ENCODE measurements at regions not wholly inside any gene's neighbourhood (a gene's known extent, or its start where the extent isn't known, plus 50 kb on each side); places are given as distances from the start of the nearest gene placed in this dataset.

GRCh38 chr18:24545651-24546050 is 85.2 kb downstream of the HRH4 start:
- no peak for TF ChIP-seq CTCF (conservative IDR thresholded peaks at IDR 0.05; ENCODE audit: low read depth, low read length)
- H3K4me3 ChIP-seq (ENCODE audit: low read length): no peak overlapping the region
- no peak for DNase-seq (ENCODE audit: low read depth)

GRCh38 chr18:24546307-24546706 is 85.9 kb downstream of the HRH4 start:
- no peak for DNase-seq (ENCODE audit: low read depth)
- TF ChIP-seq CTCF (conservative IDR thresholded peaks at IDR 0.05; ENCODE audit: low read depth, low read length): no peak
- no peak overlapping the region for H3K4me3 ChIP-seq (ENCODE audit: low read length)

GRCh38 chr18:24548583-24548982 is 88.1 kb downstream of the HRH4 start:
- H3K4me3 ChIP-seq (ENCODE audit: low read length): no peak overlapping the region
- TF ChIP-seq CTCF (conservative IDR thresholded peaks at IDR 0.05; ENCODE audit: low read depth, low read length): no peak
- DNase-seq (ENCODE audit: low read depth): no peak

- DNase-seq (ENCODE audit: low read depth): no peak
- no peak for TF ChIP-seq CTCF (conservative IDR thresholded peaks at IDR 0.05; ENCODE audit: low read depth, low read length)
- H3K4me3 ChIP-seq (ENCODE audit: low read length): no peak overlapping the region
Observed at GRCh38 chr18:24552218-24552617, 91.8 kb downstream of the HRH4 start.

GRCh38 chr18:24553571-24554285 is 93.3 kb downstream of the HRH4 start:
- no peak overlapping the region for H3K4me3 ChIP-seq (ENCODE audit: low read length)
- no peak for TF ChIP-seq CTCF (conservative IDR thresholded peaks at IDR 0.05; ENCODE audit: low read depth, low read length)
- DNase-seq (ENCODE audit: low read depth): no peak

- DNase-seq (ENCODE audit: low read depth): no peak
- no peak for TF ChIP-seq CTCF (conservative IDR thresholded peaks at IDR 0.05; ENCODE audit: low read depth, low read length)
- H3K4me3 ChIP-seq (ENCODE audit: low read length): no peak overlapping the region
Observed at GRCh38 chr18:24558403-24558802, 98.0 kb downstream of the HRH4 start.

- H3K4me3 ChIP-seq (ENCODE audit: low read length): no peak overlapping the region
- DNase-seq (ENCODE audit: low read depth): no peak
- no peak for TF ChIP-seq CTCF (conservative IDR thresholded peaks at IDR 0.05; ENCODE audit: low read depth, low read length)
Observed at GRCh38 chr18:24559526-24559925, 99.1 kb downstream of the HRH4 start.

All from retinal pigment epithelial cell (primary cell).